Smooth muscle cell (in vitro differentiated cells): ENCODE measurements at regions not wholly inside any gene's neighbourhood (a gene's known extent, or its start where the extent isn't known, plus 50 kb on each side); places are given as distances from the start of the nearest gene placed in this dataset.
"Not testable (repeated sequence)": the region's sequence is repeated elsewhere in the genome, so short reads cannot be mapped to it uniquely, and the experiment has no call there.

ENCODE experiments used
- DNase-seq: peaks from one replicate; lab custom pipeline; 2025; ENCODE audit not compliant: unreplicated experiment; lab: John Stamatoyannopoulos, UW
- H2AFZ ChIP-seq: fragments of 200-600 bp; sonication (generic); 2 replicates; pipeline ENCODE4 v1.6.0; 2016; ENCODE audit warnings: antibody characterized with exemption, low read depth, mild to moderate bottlenecking
- H3F3A ChIP-seq: fragments of 200-600 bp; sonication (generic); 2 replicates; pipeline ENCODE4 v1.6.0; 2017; ENCODE audit warnings: antibody characterized with exemption, low read depth
- H3K27ac ChIP-seq: fragments of 200-600 bp; sonication (generic); 2 replicates; pipeline ENCODE4 v1.5.1; 2016; ENCODE audit warnings: low read depth, mild to moderate bottlenecking
- H3K27me3 ChIP-seq: fragments of 200-600 bp; sonication (generic); 2 replicates; pipeline ENCODE4 v1.6.1; 2016; ENCODE audit warnings: low read depth, mild to moderate bottlenecking
- H3K36me3 ChIP-seq: fragments of 200-600 bp; sonication (generic); 2 replicates; pipeline ENCODE4 v1.5.1; 2016; ENCODE audit warnings: low read depth
- H3K4me1 ChIP-seq: fragments of 200-600 bp; sonication (generic); 2 replicates; pipeline ENCODE4 v1.5.1; 2016; ENCODE audit warnings: low read depth
- H3K4me2 ChIP-seq: fragments of 200-600 bp; sonication (generic); 2 replicates; pipeline ENCODE4 v1.6.0; 2016; ENCODE audit warnings: mild to moderate bottlenecking
- H3K4me3 ChIP-seq: fragments of 200-600 bp; sonication (generic); 2 replicates; pipeline ENCODE4 v1.5.1; 2016; ENCODE audit warnings: mild to moderate bottlenecking
- H3K79me2 ChIP-seq: fragments of 200-600 bp; sonication (generic); 2 replicates; pipeline ENCODE4 v1.6.0; 2016; ENCODE audit warnings: low read depth, mild to moderate bottlenecking
- H3K9ac ChIP-seq: fragments of 200-600 bp; sonication (generic); 2 replicates; pipeline ENCODE4 v1.6.0; 2016; ENCODE audit warnings: low read depth
- H3K9me3 ChIP-seq: fragments of 200-600 bp; sonication (generic); replicated peaks from 2 replicates; pipeline ENCODE4 v1.5.1; 2016; ENCODE audit warnings: low read depth
- H4K20me1 ChIP-seq: fragments of 200-600 bp; sonication (generic); 2 replicates; pipeline ENCODE4 v1.6.0; 2016; ENCODE audit warnings: low read depth
- CTCF ChIP-seq: fragments of 200-600 bp; sonication (generic); IDR thresholded peaks from 2 replicates; pipeline ENCODE4 v1.5.1; 2017; ENCODE audit warnings: borderline replicate concordance, mild to moderate bottlenecking, antibody characterized with exemption; ENCODE audit not compliant: insufficient read depth, poor library complexity, severe bottlenecking
- WGBS: methylation state at CpG from one replicate; pipeline ENCODE4 v1.1.7; 2016; ENCODE audit warnings: low lambda C conversion rate; 5-methylcytosine and 5-hydroxymethylcytosine counted together

GRCh38 chr6:21792177-21792576, 198.6 kb downstream of the SOX4 start:
- no peaks in the 10 kb centered on the region for H3K4me1 ChIP-seq
- no peaks in the 10 kb centered on the region for H3K36me3 ChIP-seq
- H3K4me3 ChIP-seq: no peak overlapping the region
- WGBS: 99% methylated on average over 4 of the region's 4 CpGs
- no peaks in the 10 kb centered on the region for H3K79me2 ChIP-seq
- no peak overlapping the region for H2AFZ ChIP-seq
- no peak for DNase-seq
- peaks cover 13% of the 10 kb centered on the region for H3F3A ChIP-seq
- peak overlapping the region; percentile 54 for H3K27ac ChIP-seq
- H3K9me3 ChIP-seq: no peaks in the 10 kb centered on the region
- H3K27me3 ChIP-seq: no peaks in the 10 kb centered on the region
- H4K20me1 ChIP-seq: no peaks in the 10 kb centered on the region
- H3K9ac ChIP-seq: no peak overlapping the region
- no peak for TF ChIP-seq CTCF
- peak overlapping the region; percentile 18 for H3K4me2 ChIP-seq

GRCh38 chr6:21796979-21797378, 203.4 kb downstream of the SOX4 start:
- not testable (repeated sequence) for H3K79me2 ChIP-seq, H4K20me1 ChIP-seq, H3K9me3 ChIP-seq, H3K9ac ChIP-seq, H3K4me2 ChIP-seq, H2AFZ ChIP-seq, H3K27me3 ChIP-seq, DNase-seq, H3K27ac ChIP-seq, H3F3A ChIP-seq, H3K36me3 ChIP-seq, H3K4me3 ChIP-seq
- no CpG with 5 or more reads among the region's 31 CpGs for WGBS
- peaks cover 13% of the 10 kb centered on the region for H3K4me1 ChIP-seq

GRCh38 chr6:21798468-21798867, 204.9 kb downstream of the SOX4 start:
- H2AFZ ChIP-seq: no peak overlapping the region
- 97% methylated on average over 4 of the region's 4 CpGs for WGBS
- H3K9ac ChIP-seq: no peak overlapping the region
- H3K9me3 ChIP-seq: no peaks in the 10 kb centered on the region
- H3K27ac ChIP-seq: no peak overlapping the region
- no peaks in the 10 kb centered on the region for H3K79me2 ChIP-seq
- no peaks in the 10 kb centered on the region for H3K36me3 ChIP-seq
- H3F3A ChIP-seq: peaks cover 5% of the 10 kb centered on the region
- H3K4me2 ChIP-seq: no peak overlapping the region
- no peaks in the 10 kb centered on the region for H3K27me3 ChIP-seq
- no peak for TF ChIP-seq CTCF
- H3K4me3 ChIP-seq: no peak overlapping the region
- peaks cover 6% of the 10 kb centered on the region for H4K20me1 ChIP-seq
- H3K4me1 ChIP-seq: peaks cover 13% of the 10 kb centered on the region
- DNase-seq: no peak

- Histone ChIP-seq H2AFZ (no peak overlapping the region), H3K27ac (peak overlapping the region; percentile 35)
Observed at GRCh38 chr6:21800330-21800729, 206.8 kb downstream of the SOX4 start.

More at GRCh38 chr6:21800330-21800729, 206.8 kb downstream of the SOX4 start:
- Histone ChIP-seq H3K4me2 (peak overlapping the region; percentile 61), H3K9ac (no peak overlapping the region), H4K20me1 (peaks cover 6% of the 10 kb centered on the region), H3K36me3 (no peaks in the 10 kb centered on the region), H3F3A (no peaks in the 10 kb centered on the region), H3K4me3 (no peak overlapping the region), H3K27me3 (no peaks in the 10 kb centered on the region), H3K79me2 (no peaks in the 10 kb centered on the region), H3K4me1 (peaks cover 13% of the 10 kb centered on the region), H3K9me3 (no peaks in the 10 kb centered on the region)
- no peak for DNase-seq
- 82% methylated on average over 2 of the region's 2 CpGs for WGBS
- no peak for TF ChIP-seq CTCF
